Germinal center (tissue), 1 donor: ENCODE measurements at regions not wholly inside any gene's neighbourhood (a gene's known extent, or its start where the extent isn't known, plus 50 kb on each side); places are given as distances from the start of the nearest gene placed in this dataset.
A peak's percentile ranks its signal among the peaks of the same experiment; 100 is the strongest.

Experiments used
- DNase-seq: peaks from one replicate; pipeline ENCODE4 v3.0.0; 2012; ENCODE audit warnings: mixed read lengths, low spot score

DNA sequence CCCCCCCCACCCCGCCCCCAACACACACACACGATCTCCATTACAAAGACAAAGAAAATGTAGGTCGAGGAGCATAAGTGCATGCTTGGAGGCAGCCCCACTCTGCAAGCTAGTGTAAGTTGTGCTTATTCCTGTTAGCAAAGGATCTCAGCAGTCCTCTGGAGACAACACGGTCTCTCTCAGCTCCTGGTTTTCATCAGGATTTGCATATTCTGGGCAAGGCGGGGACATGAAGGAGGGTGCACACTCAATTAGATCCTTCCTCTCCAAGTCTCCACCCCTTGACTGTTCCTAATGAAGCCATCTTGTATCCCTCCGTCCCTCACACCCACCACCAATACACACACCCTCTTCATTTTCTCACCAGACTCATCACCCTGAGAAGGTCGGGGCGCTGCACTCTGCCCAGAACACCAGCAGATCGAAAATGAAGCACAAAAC, 63.8 kb downstream of the MRPL46 start:
- DNase-seq, result no peak

DNA sequence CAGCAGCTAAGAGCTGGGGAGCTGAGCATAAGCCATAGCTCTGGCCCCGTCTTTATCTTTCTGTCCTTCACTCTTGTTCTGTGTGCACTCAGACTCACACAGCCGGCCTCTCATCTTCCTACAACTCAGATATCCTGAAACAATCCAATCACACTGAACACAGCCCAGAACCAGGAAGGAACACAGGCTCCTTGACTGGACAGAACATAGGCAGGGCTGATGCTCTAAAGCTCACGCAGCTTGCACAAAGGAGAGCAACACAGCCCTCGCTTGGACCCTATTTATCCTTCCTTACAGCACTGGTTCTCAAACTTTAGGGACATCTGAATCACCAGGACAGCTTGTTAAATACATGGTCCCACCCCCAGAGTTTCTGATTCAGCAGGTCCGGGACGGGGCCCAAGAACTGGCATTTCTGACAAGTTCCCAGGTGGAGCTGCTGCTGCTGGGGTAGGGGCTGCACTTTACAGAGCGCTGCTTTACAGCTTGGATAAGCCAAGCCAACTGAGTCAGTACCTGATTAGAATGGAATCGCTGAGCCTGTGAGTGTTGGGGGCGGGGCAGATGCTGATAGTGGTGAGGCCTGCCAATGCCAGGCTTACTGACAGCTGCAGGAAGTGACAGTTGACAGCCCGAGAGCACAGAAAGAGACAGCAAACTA, 65.1 kb downstream of the MRPL46 start:
- peak; percentile 57 for DNase-seq

DNA sequence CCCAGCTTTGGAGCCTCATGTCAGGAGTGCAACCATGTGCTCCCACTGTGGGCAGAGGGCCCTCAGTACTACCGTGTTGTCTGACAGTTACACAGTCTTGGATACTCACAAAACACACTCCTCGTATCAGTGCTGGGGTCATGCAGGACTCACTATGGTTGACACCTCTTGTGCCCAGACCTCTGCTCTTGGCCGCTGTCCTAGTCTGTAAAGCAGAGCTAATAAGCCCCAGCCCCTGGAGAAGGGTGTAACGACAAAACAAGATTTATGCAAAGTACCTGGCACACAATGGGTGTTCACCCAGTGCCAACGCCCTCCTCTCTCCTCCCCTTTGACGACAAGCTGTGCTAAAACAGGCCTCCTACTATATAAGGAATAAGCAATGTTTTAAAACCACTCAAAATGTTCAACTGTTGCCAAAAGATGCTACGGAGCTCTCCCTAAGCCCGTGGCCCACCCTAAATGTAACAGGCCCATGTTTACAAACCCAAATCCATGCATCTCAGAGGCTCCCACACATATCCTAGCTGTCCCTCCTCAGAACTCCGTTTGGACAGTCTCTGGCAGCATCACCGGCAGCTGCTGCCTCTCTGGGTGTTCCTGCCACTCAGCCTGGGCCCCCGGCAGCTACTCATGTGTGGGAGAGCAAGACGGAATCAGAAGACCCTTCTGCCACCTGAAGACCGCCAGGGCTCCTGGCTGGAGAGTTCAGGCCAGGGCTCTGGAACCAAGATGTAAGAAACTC, 65.8 kb downstream of the MRPL46 start:
- DNase-seq, result peak; percentile 40

DNA sequence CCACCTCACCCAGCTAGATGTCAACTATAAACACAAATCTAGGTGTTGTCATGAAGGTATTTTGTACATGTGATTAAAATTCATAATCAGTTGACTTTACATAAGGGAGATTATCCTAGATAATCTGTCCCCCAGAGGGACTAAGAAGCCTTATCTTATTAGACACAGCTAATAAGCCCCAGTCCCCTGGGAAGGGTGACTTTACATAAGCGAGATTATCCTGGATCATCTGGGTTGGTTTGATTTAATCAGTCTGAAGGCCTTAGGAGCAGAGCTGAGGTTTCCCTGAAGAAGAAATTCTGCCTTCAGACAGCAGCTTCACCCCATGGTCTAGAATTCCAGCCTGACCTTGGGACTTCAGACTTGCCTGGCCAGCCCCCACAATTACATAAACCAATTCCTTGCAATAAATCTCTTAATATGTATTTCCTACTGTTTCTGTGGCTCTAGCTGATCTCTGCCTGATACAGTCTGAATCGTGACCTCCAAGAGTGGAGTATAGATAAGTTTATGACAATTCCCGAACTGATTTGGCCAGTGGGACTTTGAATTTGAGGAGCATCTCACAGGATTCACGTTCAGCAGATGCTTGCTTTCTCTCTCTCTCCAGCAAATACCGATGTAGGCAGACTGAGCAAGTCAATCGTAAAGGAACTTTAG, 66.5 kb downstream of the MRPL46 start:
- no peak for DNase-seq

DNA sequence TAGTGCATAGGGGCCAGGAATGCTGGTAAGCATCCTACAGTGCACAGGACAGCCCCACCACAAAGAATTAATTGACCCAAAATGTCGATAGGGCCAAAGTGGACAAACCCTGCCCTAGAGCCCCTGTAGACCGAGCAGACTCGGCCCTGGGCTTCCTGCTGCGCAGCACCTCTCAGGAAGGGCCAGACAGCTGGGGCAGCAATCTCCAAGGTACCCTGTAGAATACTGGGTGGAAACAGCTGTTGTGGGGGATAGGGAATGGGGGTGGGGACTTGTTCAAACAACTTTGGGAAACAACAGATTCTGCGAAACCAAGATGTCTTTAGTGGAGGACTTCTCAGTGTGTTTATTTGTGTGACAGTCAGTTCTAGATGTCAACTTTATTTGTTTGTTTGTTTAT, 67.1 kb downstream of the MRPL46 start:
- DNase-seq, result no peak

DNA sequence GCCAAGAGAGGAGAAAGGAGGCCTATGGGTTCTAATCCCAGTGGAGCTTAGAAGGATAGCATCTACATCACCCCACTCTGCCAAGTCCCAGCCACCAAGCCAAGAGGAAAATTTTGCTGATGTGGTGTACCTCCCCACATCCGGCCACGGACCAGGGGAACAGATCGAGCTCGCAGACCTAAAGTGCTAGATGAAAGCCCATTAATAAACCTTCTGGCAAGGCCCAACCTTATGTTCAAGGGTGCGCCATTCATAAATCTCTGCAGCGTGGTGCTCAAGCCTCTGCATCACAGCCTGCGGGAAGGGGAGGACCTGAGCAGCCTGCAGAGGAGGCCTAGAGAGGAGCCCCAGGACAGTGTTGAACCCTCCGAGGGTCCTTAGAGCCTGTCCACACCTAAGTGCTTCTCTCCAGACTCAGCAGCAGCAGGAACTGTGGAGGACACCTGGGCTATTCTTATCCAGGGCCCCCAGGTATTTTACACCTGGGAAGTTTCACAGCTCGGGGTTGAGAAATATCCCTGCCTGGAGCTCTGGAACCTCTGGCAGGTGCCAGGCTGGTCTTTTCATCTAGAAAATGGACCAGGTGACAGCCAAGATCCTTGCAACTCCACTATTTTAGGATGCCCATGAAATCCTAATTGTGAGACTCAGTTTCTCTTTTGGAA, 68.0 kb downstream of the MRPL46 start:
- no peak for DNase-seq

DNA sequence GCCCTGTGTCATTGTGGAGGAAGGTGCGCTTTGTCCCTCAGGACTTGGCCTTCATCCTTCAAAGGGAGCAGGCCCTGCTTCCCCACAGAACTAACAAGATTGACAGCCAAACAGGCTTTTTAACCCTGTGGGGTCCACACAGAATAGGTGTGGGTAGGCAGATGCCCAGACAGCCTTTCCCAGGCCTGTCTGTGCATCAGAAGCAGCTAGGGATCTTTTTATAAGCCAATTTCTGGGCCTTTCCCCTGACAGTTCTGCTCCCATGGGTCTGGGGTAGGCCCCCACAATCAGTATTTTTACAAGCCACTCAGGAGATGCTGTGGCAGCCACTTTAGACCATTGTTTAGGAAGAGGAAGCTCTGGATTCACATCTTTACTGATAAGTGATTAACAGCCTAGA, 69.2 kb downstream of the MRPL46 start:
- no peak for DNase-seq

DNA sequence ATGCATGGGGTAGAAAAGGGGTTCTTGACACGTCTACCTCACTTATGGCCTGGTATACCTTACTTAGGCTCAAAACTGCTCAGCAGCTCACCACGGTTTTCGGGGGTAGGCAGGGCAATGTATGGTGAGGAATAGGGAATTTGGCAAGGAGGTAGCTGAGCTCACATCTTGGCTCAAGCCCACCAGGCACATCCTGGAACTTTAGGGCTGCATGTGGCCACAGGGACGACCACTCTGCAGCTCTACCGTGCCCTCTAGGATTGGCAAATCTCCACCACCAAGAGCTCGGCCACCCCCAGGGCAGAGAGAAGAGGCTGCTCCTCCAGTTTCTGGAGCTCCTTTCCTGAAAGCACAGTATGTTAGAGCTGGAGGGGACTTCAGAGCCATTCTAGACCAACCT, 69.7 kb downstream of the MRPL46 start:
- DNase-seq, result no peak

DNA sequence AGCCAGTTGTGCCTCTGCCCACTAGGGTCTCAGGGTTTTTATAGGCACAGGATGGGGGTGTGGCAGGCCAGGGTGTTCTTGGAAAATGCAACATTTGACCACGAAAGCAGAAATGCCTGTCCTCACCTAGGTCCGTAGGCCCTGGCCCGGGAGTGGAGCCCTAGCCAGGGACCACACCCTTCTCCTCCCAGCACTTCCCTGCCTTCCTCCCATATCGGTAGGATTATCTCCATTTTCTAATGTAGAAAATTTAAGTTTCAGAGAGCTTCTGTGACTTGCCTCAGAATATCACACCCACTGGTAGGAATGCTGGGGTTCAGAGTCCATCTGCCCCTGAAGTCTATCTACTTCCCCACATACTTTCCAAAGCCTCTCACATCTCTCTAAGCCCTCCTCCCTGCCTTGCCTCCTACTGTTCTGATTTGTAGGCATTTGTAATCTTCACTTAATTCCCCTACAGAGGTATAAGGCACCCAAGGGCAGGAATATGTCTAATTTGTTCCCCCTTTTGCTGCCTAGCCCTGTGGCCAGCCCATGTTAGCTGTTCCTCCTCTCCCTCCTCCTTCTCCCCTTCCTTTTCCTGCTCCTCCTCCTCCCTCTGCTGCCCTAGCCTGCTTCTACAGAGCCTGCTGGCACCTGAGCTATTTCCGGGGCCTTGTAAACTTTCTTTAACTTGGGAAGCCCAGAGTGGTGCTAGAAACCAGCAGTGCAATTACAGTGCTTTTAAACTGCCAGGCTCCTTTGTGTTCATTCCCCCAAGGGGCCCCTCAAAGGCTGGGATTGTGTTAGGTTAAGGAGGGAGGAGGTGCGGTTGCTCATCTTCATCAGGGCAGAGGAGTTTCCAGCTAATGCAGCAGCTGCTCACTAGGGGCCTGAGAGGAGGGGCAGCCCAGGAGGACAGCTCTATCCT, 71.1 kb downstream of the MRPL46 start:
- no peak for DNase-seq

DNA sequence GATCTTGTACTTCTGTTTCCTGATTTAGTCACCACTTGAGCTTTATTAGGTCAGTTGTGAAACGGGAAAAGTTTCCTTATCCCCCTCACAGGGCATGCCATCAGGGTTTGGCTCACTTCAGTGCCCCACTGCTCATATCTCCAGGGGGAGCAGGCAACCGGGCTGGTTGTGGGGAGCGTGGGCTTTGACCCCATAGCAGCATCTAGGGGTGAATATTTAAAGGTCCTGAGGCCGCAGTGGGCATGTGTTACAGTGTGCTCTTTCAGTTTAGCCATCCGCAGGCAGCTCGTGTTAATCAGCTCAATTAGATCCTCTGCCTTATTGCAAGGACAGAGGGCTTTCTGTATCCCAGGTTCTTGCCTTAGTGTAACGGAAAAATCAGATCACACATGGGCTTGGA, 71.9 kb downstream of the MRPL46 start:
- DNase-seq, result no peak

DNA sequence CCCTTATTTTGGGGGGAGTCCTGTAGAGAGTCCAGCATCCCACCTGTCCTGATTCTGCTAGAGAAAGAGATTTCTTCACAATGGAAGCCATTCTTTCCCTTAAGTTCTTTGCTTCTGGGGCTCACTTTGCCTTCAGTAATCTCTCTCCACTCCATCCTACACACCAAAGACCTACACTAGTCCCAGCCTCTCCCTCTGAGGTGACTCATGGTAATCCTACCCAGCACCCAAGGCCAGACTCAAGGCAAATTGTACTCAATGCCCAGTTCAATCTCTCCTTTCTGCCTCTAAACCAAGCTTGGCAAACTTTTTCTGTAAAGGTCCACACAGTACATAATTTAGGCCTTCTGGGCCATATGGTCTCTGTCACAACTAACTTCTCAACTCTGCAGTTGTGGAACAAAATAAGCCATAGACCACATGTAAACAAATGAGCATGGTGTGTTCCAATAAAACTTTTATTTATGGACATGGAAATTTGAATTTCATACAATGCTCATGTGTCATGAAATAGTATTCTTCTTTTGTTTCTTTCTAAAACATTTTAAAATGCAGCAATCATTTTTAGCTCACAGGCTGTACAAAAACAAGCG, 72.5 kb downstream of the MRPL46 start:
- no peak for DNase-seq

DNA sequence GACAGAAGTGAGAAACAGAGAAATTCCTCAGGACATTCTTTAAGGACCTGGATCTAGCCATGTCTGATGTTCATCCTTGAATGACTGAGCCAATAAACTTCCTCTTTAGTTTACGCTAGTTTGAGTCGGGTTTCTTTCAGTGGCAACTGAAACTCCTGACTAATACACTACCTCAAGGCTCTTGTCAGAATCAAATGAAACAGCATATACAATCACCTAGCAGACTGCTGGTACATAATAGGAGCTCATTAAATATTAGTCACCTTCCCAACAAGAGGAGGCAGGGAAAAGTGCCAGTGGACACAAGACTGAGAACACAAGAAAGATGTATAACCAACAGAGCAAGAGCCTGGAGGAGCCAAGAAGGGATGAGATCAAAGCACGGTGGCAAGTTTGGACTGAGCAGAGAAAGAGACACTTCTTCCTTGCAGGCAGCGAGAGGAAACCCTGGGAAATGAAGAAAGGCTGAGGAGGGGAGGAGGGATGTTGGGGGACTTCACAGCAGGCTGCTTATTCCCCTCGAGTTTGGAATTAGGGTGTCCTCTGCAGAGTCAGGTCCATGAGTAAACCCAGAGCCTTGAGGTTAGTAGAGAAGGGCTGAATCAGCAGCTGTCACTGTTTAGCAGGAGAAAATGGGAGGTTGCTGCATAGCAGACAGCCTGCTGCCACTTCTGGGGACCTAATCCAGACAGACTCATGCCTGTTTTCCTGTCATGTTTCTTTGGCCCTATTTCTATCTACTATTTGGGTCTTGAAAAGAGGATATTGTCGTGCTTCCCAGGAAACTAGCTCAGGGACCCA, 73.3 kb downstream of the MRPL46 start:
- DNase-seq, result no peak

DNA sequence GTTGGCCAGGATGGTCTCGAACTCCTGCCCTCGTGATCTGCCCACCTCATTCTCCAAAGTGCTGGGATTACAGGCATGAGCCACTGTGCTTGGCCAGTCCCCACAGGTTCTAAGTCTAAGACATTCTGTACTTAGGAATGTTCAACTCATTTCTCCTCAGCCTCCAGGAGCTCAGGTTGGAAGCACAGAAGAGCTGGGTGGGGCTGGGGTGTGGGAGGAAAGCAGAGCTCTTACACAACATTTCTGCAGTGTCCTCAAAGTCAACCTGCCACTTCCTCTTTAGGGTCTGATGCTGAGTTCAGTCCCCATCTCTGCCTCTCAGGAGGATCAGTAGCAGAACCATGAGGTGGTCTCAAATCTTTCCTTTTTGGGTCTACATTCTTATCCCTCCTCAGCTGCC, 75.5 kb downstream of the MRPL46 start:
- DNase-seq, result no peak

DNA sequence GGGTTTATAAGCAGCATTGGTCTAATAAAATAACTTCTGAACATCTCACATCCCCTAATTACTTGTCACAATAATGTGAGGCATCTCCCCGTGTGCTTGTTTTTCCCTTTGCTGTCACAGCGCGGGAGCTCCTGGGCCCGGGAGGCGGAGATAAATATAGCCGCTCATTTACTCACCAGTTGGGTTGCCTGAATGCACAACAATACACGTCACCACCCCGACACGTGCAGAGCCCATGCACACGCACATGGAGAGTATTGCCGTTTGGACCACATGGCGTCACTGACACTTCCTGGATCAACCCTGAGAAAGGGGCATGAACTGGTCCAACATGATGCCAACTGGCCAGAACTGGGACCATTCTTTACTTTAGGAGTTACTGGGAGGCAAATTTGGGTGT, 76.2 kb downstream of the MRPL46 start:
- DNase-seq, result no peak

DNA sequence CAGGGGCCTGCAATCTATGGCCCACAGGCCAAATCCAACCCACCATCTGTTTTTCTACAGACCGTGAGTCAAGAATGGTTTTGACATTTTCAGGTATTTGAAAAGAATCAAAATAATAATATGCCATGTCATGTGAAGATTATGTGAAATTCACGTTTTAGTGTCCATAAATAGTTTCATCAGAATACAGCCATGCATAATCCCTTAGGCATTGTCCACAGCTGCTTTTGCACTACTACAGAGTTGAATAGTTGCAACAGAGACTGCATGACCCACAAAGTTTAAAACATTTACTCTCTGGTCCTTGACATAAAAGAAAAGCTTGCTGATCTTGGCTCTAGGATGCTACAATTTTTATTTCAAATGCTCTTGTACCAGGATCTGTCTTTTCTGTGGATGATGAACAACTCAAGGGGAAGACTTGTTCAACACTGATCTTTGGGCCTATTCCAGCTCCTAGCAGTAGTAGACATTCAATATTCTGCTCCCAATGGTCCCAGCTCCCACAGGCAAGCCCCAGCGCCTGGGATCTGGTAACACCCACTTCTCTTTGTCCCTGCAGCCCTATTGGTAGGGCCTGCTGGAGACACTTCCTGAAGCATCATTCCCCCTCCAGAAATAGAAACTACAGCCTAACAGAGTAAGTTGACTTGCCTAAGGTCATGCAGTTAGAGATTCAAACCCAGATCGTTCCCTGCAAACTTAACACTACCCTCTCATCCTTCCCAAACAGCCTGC, 76.9 kb downstream of the MRPL46 start:
- DNase-seq, result no peak

DNA sequence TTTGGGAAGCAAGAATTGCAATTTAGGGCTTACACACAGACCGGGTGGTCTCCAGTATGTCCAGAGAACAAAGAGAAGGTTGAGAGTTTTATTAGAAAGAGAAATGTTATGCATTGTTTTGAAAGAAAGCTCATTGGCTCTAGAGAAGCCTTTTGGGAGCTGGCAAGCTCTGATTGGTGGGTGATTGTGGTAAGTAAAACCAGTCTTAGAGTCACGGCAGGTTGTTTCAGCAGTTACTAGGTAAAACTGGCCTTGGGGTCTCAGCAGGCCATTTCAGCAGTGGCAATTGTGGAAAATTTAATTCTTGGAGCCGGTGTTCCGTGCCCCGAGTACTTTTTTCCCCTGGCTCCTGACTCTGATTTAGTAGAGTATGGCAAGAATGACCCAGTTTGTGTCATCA, 78.1 kb downstream of the MRPL46 start:
- DNase-seq, result no peak

DNA sequence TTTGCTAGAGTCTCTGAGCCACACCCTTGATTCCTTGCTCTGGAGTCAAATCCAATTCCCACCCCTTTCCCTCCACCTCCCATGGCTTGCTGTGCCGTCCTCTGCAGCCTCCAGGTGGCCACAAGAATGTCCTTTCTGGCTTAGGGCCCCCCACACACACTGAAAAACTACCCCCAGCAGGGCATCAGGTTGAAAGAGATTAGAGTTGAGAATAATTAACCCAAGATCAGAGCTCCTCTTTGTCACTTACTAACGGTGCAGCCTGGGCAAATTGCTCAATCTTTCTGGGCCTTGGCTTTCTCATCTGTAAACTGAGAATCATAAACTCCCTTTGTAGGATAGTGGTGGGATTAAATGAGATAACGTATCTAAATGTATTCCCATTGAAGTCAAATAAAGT, 78.5 kb downstream of the MRPL46 start:
- no peak for DNase-seq

DNA sequence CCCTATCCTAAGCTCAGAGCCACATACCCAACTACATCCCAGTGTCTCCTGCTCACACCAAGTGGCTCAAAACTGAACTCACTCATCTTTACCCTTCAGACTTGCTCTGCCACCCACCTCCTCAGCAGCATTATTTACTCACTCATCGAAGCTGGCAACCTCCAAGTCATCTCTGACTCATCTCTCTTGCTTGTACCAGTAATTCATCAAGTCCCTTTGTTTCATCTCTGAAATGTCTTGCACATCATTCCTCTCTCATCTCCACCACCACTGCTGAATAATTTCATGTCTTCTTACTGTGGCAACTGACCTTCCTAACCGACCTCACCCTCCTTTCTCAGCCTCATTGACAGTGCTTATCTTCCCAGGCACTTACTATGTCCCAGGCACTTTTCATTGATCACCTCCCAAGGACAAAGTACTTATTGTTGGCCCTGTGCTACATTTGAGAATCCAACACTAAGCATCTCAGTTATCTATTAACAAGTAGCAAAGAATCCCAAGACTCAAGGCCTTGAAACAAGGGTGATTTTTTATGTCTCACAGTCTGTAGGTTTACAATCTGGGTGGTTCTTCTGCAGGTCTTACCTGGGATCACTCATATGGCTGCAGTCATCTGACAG, 82.0 kb downstream of the MRPL46 start:
- no peak for DNase-seq

DNA sequence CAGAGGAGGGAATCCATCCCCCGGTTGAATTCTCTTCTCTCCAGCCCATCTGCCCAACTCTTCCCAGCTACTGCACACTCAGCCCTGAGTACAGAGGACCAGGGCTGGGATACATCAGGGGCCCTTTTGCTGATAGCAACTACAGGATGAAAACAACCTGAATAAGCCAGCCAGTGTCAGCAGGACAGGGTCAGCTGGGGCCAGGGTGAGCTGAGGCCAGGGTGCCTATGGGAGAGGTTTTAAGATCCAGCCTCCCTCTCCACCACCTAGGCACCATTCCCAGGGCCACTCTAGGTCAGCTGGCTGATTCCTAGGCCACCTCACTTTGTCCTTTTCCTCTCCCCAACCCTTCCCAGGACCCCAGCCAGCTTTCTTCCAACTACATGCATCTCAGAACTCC, 83.8 kb downstream of the MRPL46 start:
- DNase-seq, result no peak
